SK-N-SH treated with all-trans-retinoic acid at 6 μM for 48 hours (cell line): ENCODE measurements at regions not wholly inside any gene's neighbourhood (a gene's known extent, or its start where the extent isn't known, plus 50 kb on each side); places are given as distances from the start of the nearest gene placed in this dataset.

Experiments used
- ARNTL ChIP-seq: fragments of 450-650 bp; formaldehyde crosslinking; IDR thresholded peaks from 2 replicates; pipeline ENCODE4 v1.5.0; 2020; ENCODE audit warnings: low read depth, mild to moderate bottlenecking, moderate library complexity, borderline replicate concordance
- CSDC2 ChIP-seq: fragments of 250-450 bp; sonication (Bioruptor Pico); IDR thresholded peaks from 2 replicates; pipeline ENCODE4 v1.5.0; 2020; ENCODE audit warnings: mild to moderate bottlenecking, moderate library complexity
- TOX ChIP-seq: fragments of 250-450 bp; sonication (Bioruptor Pico); IDR thresholded peaks from 2 replicates; pipeline ENCODE4 v1.8.0; 2021; ENCODE audit warnings: mild to moderate bottlenecking, moderate library complexity, borderline replicate concordance
- ZFP3 ChIP-seq: fragments of 250-450 bp; sonication (Bioruptor Pico); IDR thresholded peaks from 2 replicates; pipeline ENCODE4 v1.5.0; 2020; ENCODE audit warnings: mild to moderate bottlenecking, moderate library complexity
- ZFP30 ChIP-seq: fragments of 450-650 bp; formaldehyde crosslinking; IDR thresholded peaks from 2 replicates; pipeline ENCODE4 v1.5.0; 2022; ENCODE audit warnings: mild to moderate bottlenecking, moderate library complexity
- ZNF565 ChIP-seq: fragments of 450-650 bp; formaldehyde crosslinking; conservative IDR thresholded peaks from 2 replicates; pipeline ENCODE4 v1.5.0; 2020; ENCODE audit warnings: low read depth, mild to moderate bottlenecking, moderate library complexity

- TF ChIP-seq ZFP3 (CRISPR knock-in tag) (no peak), ZFP30 (CRISPR knock-in tag) (no peak), TOX (CRISPR knock-in tag) (no peak), ZNF565 (CRISPR knock-in tag) (no peak), ARNTL (CRISPR knock-in tag) (no peak), CSDC2 (no peak)
These were observed 1088.7 kb downstream of the NSUN3 start for GRCh38 chr3:95151590-95151989.
